GM12872 (cell line): ENCODE measurements at regions not wholly inside any gene's neighbourhood (a gene's known extent, or its start where the extent isn't known, plus 50 kb on each side); places are given as distances from the start of the nearest gene placed in this dataset.

ENCODE experiments used
- TF ChIP-seq, protein P1 (sequence below): IDR thresholded peaks from 3 replicates; pipeline ENCODE4 v1.5.1; 2011; ENCODE audit warnings: low read depth, mild to moderate bottlenecking, low read length, moderate library complexity; ENCODE audit not compliant: insufficient read depth

DNA sequence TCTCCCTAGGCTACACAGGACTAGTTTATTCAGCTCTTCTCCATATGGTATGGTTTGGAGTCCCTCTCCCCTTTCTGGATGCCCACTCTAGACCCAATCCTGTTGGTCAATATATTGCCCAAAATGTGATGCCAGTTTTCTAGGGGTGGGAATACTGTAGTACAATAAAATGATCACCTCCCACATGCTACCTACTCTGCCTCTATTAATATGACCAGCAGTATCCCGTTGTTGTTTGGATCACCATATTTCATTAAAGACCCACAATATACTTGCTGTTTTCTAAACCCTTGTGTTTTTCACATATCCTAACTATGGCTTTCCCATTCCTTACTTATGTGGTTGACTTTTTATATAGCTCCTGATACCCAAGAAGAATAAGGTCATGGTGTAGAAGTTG, 95.9 kb upstream of the IGSF21 start:
- TF ChIP-seq, protein P1, sequence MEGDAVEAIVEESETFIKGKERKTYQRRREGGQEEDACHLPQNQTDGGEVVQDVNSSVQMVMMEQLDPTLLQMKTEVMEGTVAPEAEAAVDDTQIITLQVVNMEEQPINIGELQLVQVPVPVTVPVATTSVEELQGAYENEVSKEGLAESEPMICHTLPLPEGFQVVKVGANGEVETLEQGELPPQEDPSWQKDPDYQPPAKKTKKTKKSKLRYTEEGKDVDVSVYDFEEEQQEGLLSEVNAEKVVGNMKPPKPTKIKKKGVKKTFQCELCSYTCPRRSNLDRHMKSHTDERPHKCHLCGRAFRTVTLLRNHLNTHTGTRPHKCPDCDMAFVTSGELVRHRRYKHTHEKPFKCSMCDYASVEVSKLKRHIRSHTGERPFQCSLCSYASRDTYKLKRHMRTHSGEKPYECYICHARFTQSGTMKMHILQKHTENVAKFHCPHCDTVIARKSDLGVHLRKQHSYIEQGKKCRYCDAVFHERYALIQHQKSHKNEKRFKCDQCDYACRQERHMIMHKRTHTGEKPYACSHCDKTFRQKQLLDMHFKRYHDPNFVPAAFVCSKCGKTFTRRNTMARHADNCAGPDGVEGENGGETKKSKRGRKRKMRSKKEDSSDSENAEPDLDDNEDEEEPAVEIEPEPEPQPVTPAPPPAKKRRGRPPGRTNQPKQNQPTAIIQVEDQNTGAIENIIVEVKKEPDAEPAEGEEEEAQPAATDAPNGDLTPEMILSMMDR = no peak

DNA sequence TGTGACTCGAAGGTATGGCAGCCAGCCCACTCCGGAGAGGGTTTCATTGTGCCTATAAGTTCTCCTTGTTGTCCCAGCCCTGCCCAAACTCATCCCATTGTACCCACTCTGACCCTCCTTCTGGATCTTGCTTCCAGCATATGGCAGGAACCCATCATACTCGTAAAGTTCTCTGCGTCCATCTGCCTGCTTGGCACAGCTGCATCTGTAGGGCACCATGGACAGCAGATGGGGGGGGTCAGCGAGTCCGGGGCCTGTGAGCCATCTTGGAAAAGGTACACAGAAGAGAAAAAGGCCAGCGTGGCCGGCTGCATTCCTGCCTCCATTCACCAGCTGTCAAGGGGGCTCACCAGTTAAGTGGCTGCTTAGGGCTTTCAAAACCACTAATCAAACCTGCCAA, 94.9 kb upstream of the IGSF21 start:
- TF ChIP-seq, protein P1 = no peak

DNA sequence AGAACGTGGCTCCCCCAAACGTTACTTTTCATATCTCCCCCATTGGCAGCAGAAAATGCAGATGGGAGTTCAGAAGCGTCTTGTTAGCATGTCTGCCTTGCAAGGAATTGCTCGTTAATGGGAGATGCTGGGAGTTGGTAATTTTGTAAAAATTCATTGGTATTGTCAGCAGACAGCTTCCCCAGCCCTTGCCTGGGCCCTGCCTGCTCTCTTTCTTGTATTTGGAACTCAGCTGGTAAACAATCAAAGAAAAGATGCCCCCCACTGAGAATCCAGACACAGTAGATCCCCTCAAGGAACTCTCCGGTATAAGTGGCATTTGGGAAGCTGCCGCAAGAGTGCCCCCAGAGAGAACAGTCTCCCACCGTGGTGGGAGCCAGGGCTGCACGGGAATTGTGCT, 94.4 kb upstream of the IGSF21 start:
- TF ChIP-seq, protein P1 = no peak

DNA sequence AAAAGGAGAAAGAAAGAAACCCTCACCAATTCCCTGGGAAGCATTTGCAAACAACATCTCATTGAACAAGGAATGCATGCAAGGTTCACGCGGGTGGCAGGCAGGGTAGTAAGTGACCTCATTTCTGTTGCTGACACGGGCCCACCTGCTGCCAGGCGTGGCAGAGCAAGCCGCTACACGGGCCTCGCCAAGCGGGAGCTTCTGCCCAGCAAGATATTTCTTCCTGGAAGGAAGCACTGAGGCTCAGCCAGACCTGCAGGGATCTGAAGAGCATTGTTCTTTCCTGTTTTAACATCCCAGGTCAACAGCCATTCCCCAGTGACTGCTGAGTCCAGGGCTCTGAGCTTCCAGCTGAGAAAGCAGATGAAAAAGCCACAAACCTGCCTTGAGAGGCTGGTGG, 91.9 kb upstream of the IGSF21 start:
- TF ChIP-seq, protein P1 = no peak

DNA sequence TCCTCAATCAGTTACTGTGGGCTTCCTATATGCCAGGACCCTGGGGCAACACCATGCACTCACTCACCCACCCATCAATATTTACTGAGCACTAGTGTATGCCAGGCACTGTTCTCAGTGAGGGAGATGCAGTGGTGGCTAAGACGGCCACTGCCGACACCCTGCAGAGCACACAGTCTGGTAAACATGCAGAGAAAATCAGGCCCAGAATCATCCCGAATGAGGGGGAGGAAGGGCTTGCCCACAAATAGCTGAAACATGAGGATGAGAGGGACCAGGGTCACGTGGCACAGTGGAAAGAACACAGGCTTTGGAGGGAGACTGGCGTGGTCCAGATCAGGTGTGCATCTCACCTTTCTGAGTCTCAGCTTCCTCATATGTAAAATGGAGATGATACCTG, 89.2 kb upstream of the IGSF21 start:
- TF ChIP-seq, protein P1 = no peak

DNA sequence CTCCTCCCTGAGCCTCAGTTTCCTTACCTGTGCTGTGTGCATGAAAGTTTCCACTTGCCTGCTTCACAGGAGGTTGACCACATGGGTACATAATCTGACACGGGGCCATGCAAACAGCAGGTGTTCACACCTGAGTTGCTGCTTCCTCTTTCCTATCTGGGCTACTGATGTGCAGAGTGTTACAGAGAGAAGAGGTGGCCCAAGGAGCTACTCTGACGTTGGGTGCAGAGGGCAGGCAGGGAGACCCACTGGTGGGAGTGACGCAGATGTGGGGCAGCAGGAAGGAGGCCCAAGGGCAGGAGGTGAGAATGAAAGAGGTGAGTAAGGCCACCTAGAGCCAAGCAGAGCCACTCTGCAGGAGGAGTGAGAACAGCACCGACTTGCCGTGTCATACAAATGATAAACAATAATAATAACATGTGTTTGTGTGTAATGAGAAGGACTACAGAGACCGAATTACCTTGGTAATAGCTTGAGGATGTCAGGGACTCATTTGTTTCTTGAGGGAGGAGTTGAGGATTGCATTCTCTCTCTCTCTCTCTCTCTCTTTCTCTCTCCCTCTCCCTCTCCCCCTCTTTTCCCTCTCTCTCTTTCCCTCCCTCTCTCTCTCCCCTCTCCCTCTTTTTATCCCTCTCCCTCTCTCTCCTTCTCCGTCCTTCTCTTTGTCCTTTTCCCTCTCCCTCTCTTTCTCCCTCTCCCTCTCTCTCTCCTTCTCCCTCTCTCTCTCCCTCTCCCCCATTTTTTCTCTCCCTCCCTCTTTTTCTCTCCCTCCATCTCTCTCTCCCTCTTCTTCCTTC, 87.4 kb upstream of the IGSF21 start:
- TF ChIP-seq, protein P1 = no peak

DNA sequence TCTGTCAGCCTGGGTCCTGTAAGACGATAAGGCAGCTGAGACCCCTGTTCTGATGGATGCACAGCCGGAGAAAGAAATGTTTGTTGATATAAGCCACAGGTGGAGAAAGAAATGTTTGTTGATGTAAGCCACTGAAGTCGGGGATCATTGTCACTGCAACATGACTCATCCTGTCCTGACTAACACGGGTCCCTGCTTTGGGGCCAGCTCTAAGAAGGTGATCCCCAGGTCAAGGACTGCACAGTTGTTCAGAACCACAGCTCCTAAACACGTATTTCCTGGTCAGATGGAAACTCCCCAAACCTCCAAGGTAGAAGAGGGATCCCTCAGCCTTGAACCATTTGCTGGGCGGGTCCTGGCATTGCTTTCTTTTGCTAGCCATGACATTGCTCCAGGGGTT, 86.4 kb upstream of the IGSF21 start:
- TF ChIP-seq, protein P1 = no peak
